ENCODE measurements at regions not wholly inside any gene's neighbourhood (a gene's known extent, or its start where the extent isn't known, plus 50 kb on each side); places are given as distances from the start of the nearest gene placed in this dataset.

DNA sequence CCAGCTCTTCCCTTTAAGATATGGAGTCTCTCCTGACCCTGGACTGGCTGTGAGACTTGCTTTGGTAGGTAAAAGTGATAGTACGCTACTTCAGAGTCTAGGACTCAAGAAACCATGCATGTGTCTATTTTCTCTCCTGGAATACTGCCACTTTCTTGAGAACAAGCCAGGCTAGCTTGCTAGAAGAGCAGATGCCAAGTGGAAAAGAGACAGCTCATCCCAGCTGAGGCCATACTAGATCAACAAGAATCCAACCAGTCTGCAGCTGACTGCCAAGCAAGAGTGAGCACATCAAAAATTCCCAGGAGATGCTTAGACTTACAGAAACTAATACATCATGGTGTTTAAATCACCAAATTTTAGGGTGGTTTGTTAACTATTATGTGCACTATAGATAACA is 208.3 kb upstream of the RBMS3 start:
- TF ChIP-seq CTCF (IDR thresholded peaks at IDR 0.05): no peak
- Histone ChIP-seq H3K4me1 (no peaks in the 10 kb centered on the region), H3K36me3 (no peaks in the 10 kb centered on the region), H3K9me3 (no peaks in the 10 kb centered on the region), H3K27ac (no peak overlapping the region), H3K27me3 (no peaks in the 10 kb centered on the region), H3K4me3 (no peak overlapping the region)
- no peak for DNase-seq (ENCODE audit: low spot score in 2 of 2)
- intact Hi-C loops (cut with DNase I): no loop called here

GRCh38 chr3:29077356-29077755 is 203.5 kb upstream of the RBMS3 start:
- no peaks in the 10 kb centered on the region for H3K27me3 ChIP-seq
- H3K4me3 ChIP-seq: no peak overlapping the region
- H3K27ac ChIP-seq: no peak overlapping the region
- H3K4me1 ChIP-seq: no peaks in the 10 kb centered on the region
- no peaks in the 10 kb centered on the region for H3K36me3 ChIP-seq
- DNase-seq (ENCODE audit: low spot score in 2 of 2): no peak
- intact Hi-C loops (cut with DNase I): no loop called here
- no peak for TF ChIP-seq CTCF (IDR thresholded peaks at IDR 0.05)
- H3K9me3 ChIP-seq: no peaks in the 10 kb centered on the region

GRCh38 chr3:29079358-29079757 is 201.5 kb upstream of the RBMS3 start:
- Histone ChIP-seq H3K36me3 (no peaks in the 10 kb centered on the region), H3K27ac (no peak overlapping the region), H3K4me1 (no peaks in the 10 kb centered on the region), H3K4me3 (no peak overlapping the region), H3K27me3 (no peaks in the 10 kb centered on the region), H3K9me3 (no peaks in the 10 kb centered on the region)
- TF ChIP-seq CTCF (IDR thresholded peaks at IDR 0.05): no peak
- DNase-seq (ENCODE audit: low spot score in 2 of 2): no peak
- intact Hi-C loops (cut with DNase I): no loop called here

- Histone ChIP-seq H3K27ac (no peak overlapping the region), H3K36me3 (no peaks in the 10 kb centered on the region), H3K4me3 (no peak overlapping the region), H3K4me1 (no peaks in the 10 kb centered on the region), H3K9me3 (no peaks in the 10 kb centered on the region), H3K27me3 (no peaks in the 10 kb centered on the region)
- no peak for TF ChIP-seq CTCF (IDR thresholded peaks at IDR 0.05)
- DNase-seq (ENCODE audit: low spot score in 2 of 2): no peak
- intact Hi-C loops (cut with DNase I): no loop called here
These were observed 199.9 kb upstream of the RBMS3 start for GRCh38 chr3:29080967-29081366.

DNA sequence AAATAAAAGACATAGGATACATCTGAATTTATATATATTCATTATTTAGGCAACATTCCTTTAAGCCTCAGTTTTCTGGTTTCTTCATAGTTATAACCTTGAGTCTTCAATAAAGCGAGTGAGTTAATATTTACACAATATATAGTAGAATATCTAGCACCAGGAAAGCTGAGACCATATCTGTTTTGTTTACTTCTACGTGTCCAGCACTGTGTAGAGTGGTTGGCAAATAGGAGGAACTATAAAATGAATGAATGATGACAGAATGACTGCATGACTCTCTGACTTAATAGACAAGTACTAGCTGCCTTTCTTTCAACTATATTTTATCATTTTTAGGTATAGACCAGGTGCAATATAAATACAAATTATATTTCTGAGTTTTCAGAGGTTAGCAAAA is 197.8 kb upstream of the RBMS3 start:
- no peaks in the 10 kb centered on the region for H3K9me3 ChIP-seq
- no peaks in the 10 kb centered on the region for H3K4me1 ChIP-seq
- intact Hi-C loops (cut with DNase I): no loop called here
- no peak overlapping the region for H3K27ac ChIP-seq
- no peak for DNase-seq (ENCODE audit: low spot score in 2 of 2)
- H3K36me3 ChIP-seq: no peaks in the 10 kb centered on the region
- no peaks in the 10 kb centered on the region for H3K27me3 ChIP-seq
- H3K4me3 ChIP-seq: no peak overlapping the region
- TF ChIP-seq CTCF (IDR thresholded peaks at IDR 0.05): no peak

GRCh38 chr3:29083676-29084075 is 197.2 kb upstream of the RBMS3 start:
- H3K27me3 ChIP-seq: no peaks in the 10 kb centered on the region
- intact Hi-C loops (cut with DNase I): no loop called here
- no peak for TF ChIP-seq CTCF (IDR thresholded peaks at IDR 0.05)
- H3K36me3 ChIP-seq: no peaks in the 10 kb centered on the region
- no peak overlapping the region for H3K27ac ChIP-seq
- no peaks in the 10 kb centered on the region for H3K9me3 ChIP-seq
- no peaks in the 10 kb centered on the region for H3K4me1 ChIP-seq
- no peak overlapping the region for H3K4me3 ChIP-seq
- no peak for DNase-seq (ENCODE audit: low spot score in 2 of 2)

All from ascending aorta (tissue), 2 donors.